ENCODE measurements at regions not wholly inside any gene's neighbourhood (a gene's known extent, or its start where the extent isn't known, plus 50 kb on each side); places are given as distances from the start of the nearest gene placed in this dataset.

DNA sequence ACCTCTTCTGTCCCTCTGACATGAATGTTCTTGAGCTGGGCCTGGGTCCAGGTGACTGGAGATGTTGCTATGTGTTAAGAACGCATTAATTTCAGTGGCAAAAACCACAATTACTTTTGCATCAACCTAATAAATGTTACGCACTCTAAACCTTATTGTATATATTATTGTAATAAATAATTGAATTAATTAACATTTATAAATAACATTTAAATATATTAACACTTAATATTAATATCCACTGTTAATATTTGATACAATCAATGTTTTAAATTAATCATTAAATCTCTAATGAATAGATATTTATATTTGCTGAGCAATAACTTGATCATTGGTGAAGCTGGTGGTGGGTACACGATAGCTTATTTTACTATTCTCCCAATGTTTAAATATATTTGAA is 97.4 kb downstream of the KCNF1 start:
- TF ChIP-seq ZFX (IDR thresholded peaks at IDR 0.05) = no peak
- TF ChIP-seq, protein P1, sequence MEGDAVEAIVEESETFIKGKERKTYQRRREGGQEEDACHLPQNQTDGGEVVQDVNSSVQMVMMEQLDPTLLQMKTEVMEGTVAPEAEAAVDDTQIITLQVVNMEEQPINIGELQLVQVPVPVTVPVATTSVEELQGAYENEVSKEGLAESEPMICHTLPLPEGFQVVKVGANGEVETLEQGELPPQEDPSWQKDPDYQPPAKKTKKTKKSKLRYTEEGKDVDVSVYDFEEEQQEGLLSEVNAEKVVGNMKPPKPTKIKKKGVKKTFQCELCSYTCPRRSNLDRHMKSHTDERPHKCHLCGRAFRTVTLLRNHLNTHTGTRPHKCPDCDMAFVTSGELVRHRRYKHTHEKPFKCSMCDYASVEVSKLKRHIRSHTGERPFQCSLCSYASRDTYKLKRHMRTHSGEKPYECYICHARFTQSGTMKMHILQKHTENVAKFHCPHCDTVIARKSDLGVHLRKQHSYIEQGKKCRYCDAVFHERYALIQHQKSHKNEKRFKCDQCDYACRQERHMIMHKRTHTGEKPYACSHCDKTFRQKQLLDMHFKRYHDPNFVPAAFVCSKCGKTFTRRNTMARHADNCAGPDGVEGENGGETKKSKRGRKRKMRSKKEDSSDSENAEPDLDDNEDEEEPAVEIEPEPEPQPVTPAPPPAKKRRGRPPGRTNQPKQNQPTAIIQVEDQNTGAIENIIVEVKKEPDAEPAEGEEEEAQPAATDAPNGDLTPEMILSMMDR (conservative IDR thresholded peaks at IDR 0.05) = no peak

DNA sequence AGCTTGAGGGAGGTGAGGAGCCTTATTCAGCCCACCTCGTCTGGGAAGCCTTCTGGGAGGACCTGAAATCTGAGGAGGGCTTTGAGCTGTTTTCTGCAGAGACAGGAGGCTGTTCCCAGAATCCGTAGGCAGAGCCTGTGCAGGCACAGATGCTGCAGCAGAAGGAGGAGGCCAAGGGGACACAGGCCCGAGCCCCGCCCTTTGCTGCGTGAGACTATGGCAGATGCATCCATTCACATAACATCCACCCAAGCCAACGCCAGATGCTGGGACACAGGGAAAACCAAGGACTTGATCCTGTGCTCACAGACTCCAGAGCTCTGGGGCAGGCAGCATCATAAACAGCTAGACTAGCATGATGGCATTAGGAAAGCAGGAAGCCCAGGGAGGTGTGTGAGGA is 98.2 kb downstream of the KCNF1 start:
- TF ChIP-seq, protein P1 (conservative IDR thresholded peaks at IDR 0.05) = no peak
- TF ChIP-seq ZFX (IDR thresholded peaks at IDR 0.05) = no peak
- H3K27ac ChIP-seq = no peak overlapping the region

More for the DNA sequence above, 97.4 kb downstream of the KCNF1 start:
- H3K27ac ChIP-seq = no peak overlapping the region

DNA sequence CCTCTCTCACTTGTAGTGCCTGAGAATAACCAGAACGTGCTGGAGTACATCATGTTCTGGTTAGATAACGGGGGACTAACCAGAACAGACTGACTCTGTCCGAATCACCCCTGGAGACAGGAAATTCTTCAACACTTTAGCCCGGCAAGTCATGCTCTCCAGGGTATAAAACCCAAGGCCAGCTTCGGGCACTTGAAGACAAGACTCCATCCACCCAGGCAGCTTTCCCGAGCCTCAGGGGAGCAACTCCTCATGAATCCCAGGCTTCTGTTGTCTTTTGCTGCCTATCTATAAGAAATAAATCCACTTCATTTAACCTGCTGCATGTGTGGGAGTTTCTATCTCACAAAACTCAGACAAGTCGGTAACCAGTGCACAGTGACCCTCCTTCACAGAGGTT is 99.6 kb downstream of the KCNF1 start:
- no peak for TF ChIP-seq ZFX (IDR thresholded peaks at IDR 0.05)
- TF ChIP-seq, protein P1 (conservative IDR thresholded peaks at IDR 0.05) = no peak

DNA sequence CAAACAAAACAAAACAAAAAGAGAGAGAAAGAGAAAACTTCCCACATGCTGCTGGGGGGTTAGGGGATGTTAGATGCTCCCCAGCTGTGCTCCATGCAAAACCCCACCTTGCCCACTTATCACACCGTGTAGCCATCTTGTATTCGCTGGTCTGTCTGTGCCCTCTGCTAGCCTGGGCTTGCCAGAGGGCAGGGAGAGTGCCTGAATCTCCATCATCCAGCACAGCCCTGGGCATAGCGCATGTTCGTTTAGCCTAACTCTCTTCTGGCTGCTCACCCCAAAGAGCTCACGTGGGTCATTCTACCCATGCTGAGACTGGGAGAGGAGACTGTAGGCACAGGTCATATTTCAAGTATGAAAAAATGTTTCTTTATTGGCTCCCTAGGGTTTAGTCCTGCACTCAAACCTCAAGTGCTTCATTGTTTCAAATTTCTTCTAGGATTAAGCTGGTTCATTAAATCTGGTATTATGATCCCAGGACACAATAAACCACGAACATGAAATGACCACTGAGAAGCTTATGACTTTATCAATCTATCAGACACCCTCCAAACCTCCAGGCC is 100.5 kb downstream of the KCNF1 start:
- TF ChIP-seq ZFX (IDR thresholded peaks at IDR 0.05) = no peak
- TF ChIP-seq, protein P1 (conservative IDR thresholded peaks at IDR 0.05) = no peak
- no peak overlapping the region for H3K27ac ChIP-seq

More for the DNA sequence above, 99.6 kb downstream of the KCNF1 start:
- no peak overlapping the region for H3K27ac ChIP-seq

DNA sequence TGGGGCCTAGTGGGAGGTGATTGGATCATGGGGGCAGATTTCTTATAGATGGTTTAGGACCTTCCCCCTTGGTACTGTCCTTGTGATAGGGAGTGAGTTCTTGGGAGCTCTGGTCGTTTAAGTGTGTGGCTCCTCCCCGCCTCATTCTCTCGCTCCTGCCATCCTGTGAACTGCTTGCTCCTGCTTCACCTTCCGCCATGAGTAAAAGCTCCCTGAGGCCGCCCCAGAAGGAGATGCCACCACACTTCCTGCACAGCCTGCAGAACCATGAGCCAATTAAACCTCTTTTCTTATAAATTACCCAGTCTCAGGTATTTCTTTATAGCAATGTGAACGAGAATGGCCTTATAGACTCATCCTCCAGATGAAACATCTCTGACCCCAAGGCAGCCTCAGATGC is 101.5 kb downstream of the KCNF1 start:
- TF ChIP-seq, protein P1 (conservative IDR thresholded peaks at IDR 0.05) = no peak
- TF ChIP-seq ZFX (IDR thresholded peaks at IDR 0.05) = no peak
- no peak overlapping the region for H3K27ac ChIP-seq

DNA sequence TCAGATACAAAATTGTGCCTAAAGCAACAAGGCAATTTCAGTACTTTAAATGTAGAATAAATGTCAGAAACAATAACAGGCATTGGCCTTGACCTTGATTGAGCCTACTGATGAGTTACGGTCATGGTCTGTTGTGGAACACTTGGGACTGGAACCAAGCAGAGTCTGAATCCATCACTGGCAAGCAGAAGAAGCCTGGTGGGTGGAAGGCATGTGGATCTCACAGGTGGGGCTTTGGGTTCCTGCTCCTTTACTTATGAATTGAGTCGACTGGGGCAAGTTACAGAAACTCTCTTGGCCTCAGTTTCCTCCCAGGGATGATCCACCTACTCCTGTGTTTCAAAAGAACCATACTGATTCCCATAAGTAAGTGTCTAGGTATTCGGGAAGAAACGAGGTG is 102.3 kb downstream of the KCNF1 start:
- no peak overlapping the region for H3K27ac ChIP-seq
- TF ChIP-seq, protein P1 (conservative IDR thresholded peaks at IDR 0.05) = no peak
- TF ChIP-seq ZFX (IDR thresholded peaks at IDR 0.05) = no peak

DNA sequence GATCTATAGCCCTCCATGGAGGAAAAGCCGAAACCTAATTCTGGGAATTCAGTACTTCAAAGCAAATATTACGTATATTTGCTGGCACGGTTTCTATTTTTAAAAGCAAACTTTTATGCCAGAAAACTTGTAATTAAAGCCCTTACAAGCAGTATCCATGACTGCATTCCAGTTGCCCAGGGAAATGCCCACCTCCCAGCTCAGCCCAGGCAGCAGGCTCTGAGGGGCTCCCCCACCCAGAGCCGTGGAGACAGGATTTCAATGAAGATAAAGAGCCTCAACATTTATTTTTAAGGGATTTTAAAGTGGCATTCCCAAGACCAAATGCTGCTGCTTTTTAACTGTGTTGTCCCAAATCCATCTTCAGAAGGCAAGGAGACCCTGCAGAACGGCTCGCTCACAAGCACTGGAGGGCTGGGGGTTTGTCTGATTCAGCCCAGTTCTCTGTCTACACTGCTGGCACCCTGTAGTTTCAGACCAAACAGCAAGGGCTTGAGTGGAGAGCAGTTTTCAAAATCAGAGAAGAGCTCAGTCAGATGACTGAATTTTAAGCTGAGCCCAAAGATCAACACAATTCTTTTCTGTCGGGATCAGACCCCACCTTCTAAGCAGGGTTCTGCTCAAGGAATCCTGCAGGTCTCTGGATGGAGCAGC is 105.1 kb downstream of the KCNF1 start:
- H3K27ac ChIP-seq = no peak overlapping the region
- TF ChIP-seq, protein P1 (conservative IDR thresholded peaks at IDR 0.05) = no peak
- no peak for TF ChIP-seq ZFX (IDR thresholded peaks at IDR 0.05)

All from C4-2B (cell line).